Body of pancreas (tissue), 4 donors: ENCODE measurements at regions not wholly inside any gene's neighbourhood (a gene's known extent, or its start where the extent isn't known, plus 50 kb on each side); places are given as distances from the start of the nearest gene placed in this dataset.

Experiments
- ATAC-seq: fragments of 150-250 bp; one replicate; pipeline ENCODE4 v1.9.1; 2016
- DNase-seq, 4 donors: peaks; one replicate each; pipeline ENCODE4 v3.0.0-alpha.2; 2019
- H3K27ac ChIP-seq, 4 donors: fragments of 200-600 bp; sonication (generic); 1 replicate in 3 of 4; 2 replicates in 1 of 4; pipeline versions ENCODE4 v1.5.1 to v1.6.1; 2016 to 2019; ENCODE audit warnings: mild to moderate bottlenecking in 1 of 4, mixed read lengths in 1 of 4, moderate library complexity in 1 of 4
- H3K27me3 ChIP-seq, 2 donors: fragments of 200-600 bp; sonication (generic); one replicate each; pipeline ENCODE4 v1.6.0; 2016; ENCODE audit warnings: mild to moderate bottlenecking in 1 of 2
- H3K36me3 ChIP-seq, 2 donors: fragments of 200-600 bp; sonication (generic); replicated peaks in 1 of 2; 2 replicates each; pipeline ENCODE4 v1.5.1; 2016; ENCODE audit warnings: low read depth in 2 of 2; ENCODE audit not compliant: insufficient read depth in 1 of 2
- H3K4me1 ChIP-seq: fragments of 200-600 bp; sonication (generic); one replicate; pipeline ENCODE4 v1.6.0; 2016
- H3K4me3 ChIP-seq, 2 donors: fragments of 200-600 bp; sonication (generic); 1 replicate in 1 of 2; 2 replicates in 1 of 2; pipeline ENCODE4 v1.5.1; 2016 to 2019
- H3K9me3 ChIP-seq, 3 donors: fragments of 200-600 bp; sonication (generic); 1 replicate in 2 of 3; 2 replicates in 1 of 3; pipeline ENCODE4 v1.5.1; 2016
- POLR2A ChIP-seq, 3 donors: fragments of 450-650 bp; IDR thresholded peaks; one replicate each; pipeline ENCODE4 v1.6.1; 2016; ENCODE audit warnings: antibody characterized with exemption in 3 of 3, mild to moderate bottlenecking in 2 of 3
- WGBS, 2 donors: methylation state at CpG; one replicate each; pipeline ENCODE4 v1.1.5; 2017; 5-methylcytosine and 5-hydroxymethylcytosine counted together
- intact Hi-C: fragments of 100-400 bp; cut with DNase I; formaldehyde crosslinking; loops from one replicate; pipeline ENCODE4 v1.15.1; 2023
- TF ChIP-seq, protein P1 (sequence below), 7 experiments: fragments of 450-650 bp in 4 of 7; fragments of 200-600 bp in 3 of 7; sonication (generic) in 3 of 7; IDR thresholded peaks; one replicate each; pipeline ENCODE4 v1.5.1; 2016 to 2019; ENCODE audit warnings: antibody characterized with exemption in 7 of 7

- ATAC-seq (no peak), DNase-seq (no peak)
- Histone ChIP-seq H3K27me3 (no peaks in the 10 kb centered on the region), H3K4me3 (no peak overlapping the region), H3K36me3 (no peaks in the 10 kb centered on the region), H3K4me1 (no peaks in the 10 kb centered on the region), H3K27ac (no peak overlapping the region), H3K9me3 (no peaks in the 10 kb centered on the region)
- intact Hi-C loops = no loop called here
- TF ChIP-seq, protein P1, sequence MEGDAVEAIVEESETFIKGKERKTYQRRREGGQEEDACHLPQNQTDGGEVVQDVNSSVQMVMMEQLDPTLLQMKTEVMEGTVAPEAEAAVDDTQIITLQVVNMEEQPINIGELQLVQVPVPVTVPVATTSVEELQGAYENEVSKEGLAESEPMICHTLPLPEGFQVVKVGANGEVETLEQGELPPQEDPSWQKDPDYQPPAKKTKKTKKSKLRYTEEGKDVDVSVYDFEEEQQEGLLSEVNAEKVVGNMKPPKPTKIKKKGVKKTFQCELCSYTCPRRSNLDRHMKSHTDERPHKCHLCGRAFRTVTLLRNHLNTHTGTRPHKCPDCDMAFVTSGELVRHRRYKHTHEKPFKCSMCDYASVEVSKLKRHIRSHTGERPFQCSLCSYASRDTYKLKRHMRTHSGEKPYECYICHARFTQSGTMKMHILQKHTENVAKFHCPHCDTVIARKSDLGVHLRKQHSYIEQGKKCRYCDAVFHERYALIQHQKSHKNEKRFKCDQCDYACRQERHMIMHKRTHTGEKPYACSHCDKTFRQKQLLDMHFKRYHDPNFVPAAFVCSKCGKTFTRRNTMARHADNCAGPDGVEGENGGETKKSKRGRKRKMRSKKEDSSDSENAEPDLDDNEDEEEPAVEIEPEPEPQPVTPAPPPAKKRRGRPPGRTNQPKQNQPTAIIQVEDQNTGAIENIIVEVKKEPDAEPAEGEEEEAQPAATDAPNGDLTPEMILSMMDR (IDR thresholded peaks at IDR 0.05) = no peak
- no peak for TF ChIP-seq POLR2A (IDR thresholded peaks at IDR 0.05)
- 0% methylated on average over 1 of the region's 1 CpG for WGBS, 2 donors
These were observed 54.6 kb upstream of the NRG3 start for GRCh38 chr10:81820418-81820817.
